ENCODE measurements at regions not wholly inside any gene's neighbourhood (a gene's known extent, or its start where the extent isn't known, plus 50 kb on each side); places are given as distances from the start of the nearest gene placed in this dataset.
"Not testable (repeated sequence)": the region's sequence is repeated elsewhere in the genome, so short reads cannot be mapped to it uniquely, and the experiment has no call there.

DNA sequence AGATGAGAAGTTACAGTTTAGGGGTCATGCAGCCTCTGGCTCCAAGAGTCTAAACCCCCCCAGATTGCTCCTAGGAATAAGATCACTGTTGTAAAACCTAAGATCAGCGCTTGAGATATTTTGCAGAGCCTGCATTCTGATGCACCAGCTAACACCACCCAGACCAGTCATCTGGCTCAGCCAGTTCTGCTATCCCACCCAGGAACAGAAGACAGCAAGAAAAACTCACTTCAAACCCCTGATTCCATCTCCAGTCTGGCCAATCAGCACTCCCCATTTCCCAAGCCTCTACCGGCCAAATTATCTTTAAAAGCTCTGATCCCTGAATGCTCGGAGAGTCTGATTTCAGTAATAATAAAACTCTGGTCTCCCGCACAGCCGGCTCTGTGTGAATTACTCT lies 158.6 kb downstream of the ZNF664 start:
- no peaks in the 10 kb centered on the region for H3K36me3 Mint-ChIP-seq (ENCODE audit: low read depth)
- DNase-seq (ENCODE audit: low read depth, low spot score), result no peak
- no peak for TF ChIP-seq CTCF (conservative IDR thresholded peaks at IDR 0.05)
- H3K27ac Mint-ChIP-seq (ENCODE audit: unreplicated experiment), result no peak overlapping the region
- H3K9me3 Mint-ChIP-seq, result no peaks in the 10 kb centered on the region
- peaks cover 22% of the 10 kb centered on the region for H3K4me1 Mint-ChIP-seq
- H3K27me3 Mint-ChIP-seq (ENCODE audit: low read depth), result no peaks in the 10 kb centered on the region
- H3K4me3 Mint-ChIP-seq, result no peak overlapping the region

GRCh38 chr12:124132530-124132929 lies 159.5 kb downstream of the ZNF664 start:
- TF ChIP-seq CTCF (conservative IDR thresholded peaks at IDR 0.05), result no peak
- H3K27me3 Mint-ChIP-seq (ENCODE audit: low read depth), result no peaks in the 10 kb centered on the region

GRCh38 chr12:124136796-124137195 lies 158.1 kb upstream of the RFLNA start:
- Mint-ChIP-seq H3K4me3 (no peak overlapping the region), H3K27ac (ENCODE audit: unreplicated experiment) (no peak overlapping the region), H3K4me1 (peaks cover 23% of the 10 kb centered on the region), H3K27me3 (ENCODE audit: low read depth) (no peaks in the 10 kb centered on the region), H3K36me3 (ENCODE audit: low read depth) (peaks cover 11% of the 10 kb centered on the region), H3K9me3 (peaks cover 7% of the 10 kb centered on the region)
- no peak for DNase-seq (ENCODE audit: low read depth, low spot score)
- no peak for TF ChIP-seq CTCF (conservative IDR thresholded peaks at IDR 0.05)

More at GRCh38 chr12:124132530-124132929, 159.5 kb downstream of the ZNF664 start:
- Mint-ChIP-seq H3K4me3 (no peak overlapping the region), H3K27ac (ENCODE audit: unreplicated experiment) (no peak overlapping the region), H3K36me3 (ENCODE audit: low read depth) (peaks cover 4% of the 10 kb centered on the region), H3K9me3 (no peaks in the 10 kb centered on the region), H3K4me1 (peaks cover 22% of the 10 kb centered on the region)
- no peak for DNase-seq (ENCODE audit: low read depth, low spot score)

GRCh38 chr12:124140944-124141486 lies 153.9 kb upstream of the RFLNA start:
- no peak for TF ChIP-seq CTCF (conservative IDR thresholded peaks at IDR 0.05)
- peaks cover 16% of the 10 kb centered on the region for H3K36me3 Mint-ChIP-seq (ENCODE audit: low read depth)
- H3K4me1 Mint-ChIP-seq, result peaks cover 31% of the 10 kb centered on the region
- no peak overlapping the region for H3K4me3 Mint-ChIP-seq
- H3K27ac Mint-ChIP-seq (ENCODE audit: unreplicated experiment), result peak overlapping the region; percentile 91
- no peaks in the 10 kb centered on the region for H3K27me3 Mint-ChIP-seq (ENCODE audit: low read depth)
- DNase-seq (ENCODE audit: low read depth, low spot score), result no peak
- H3K9me3 Mint-ChIP-seq, result peaks cover 18% of the 10 kb centered on the region

DNA sequence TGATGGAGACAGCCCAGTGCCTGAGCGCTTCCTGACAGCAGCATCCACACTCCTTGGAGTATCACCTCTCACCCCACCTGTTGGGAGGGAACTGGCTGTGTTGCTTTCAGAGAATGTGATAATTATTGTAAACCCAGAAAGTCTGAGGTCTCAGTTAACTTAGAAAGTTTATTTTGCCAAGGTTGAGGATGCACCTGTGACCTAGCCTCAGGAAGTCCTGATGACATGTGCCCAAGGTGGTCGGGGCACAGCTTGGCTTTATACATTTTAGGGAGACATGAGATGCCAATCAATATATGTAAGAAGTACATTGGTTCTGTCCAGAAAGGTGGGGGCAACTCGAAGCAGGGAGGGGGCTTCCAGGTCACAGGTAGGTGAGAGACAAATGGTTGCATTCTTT lies 153.3 kb upstream of the RFLNA start:
- H3K4me3 Mint-ChIP-seq; DNase-seq (ENCODE audit: low read depth, low spot score); H3K27me3 Mint-ChIP-seq (ENCODE audit: low read depth): not testable (repeated sequence)
- Mint-ChIP-seq H3K4me1 (peaks cover 31% of the 10 kb centered on the region), H3K9me3 (peaks cover 18% of the 10 kb centered on the region), H3K27ac (ENCODE audit: unreplicated experiment) (peak overlapping the region; percentile 91), H3K36me3 (ENCODE audit: low read depth) (peaks cover 16% of the 10 kb centered on the region)

- TF ChIP-seq CTCF (conservative IDR thresholded peaks at IDR 0.05), result no peak
- no peak overlapping the region for H3K4me3 Mint-ChIP-seq
- DNase-seq (ENCODE audit: low read depth, low spot score), result no peak
- H3K4me1 Mint-ChIP-seq, result peaks cover 37% of the 10 kb centered on the region
- no peaks in the 10 kb centered on the region for H3K27me3 Mint-ChIP-seq (ENCODE audit: low read depth)
- peaks cover 12% of the 10 kb centered on the region for H3K36me3 Mint-ChIP-seq (ENCODE audit: low read depth)
- H3K27ac Mint-ChIP-seq (ENCODE audit: unreplicated experiment), result no peak overlapping the region
- H3K9me3 Mint-ChIP-seq, result peaks cover 18% of the 10 kb centered on the region
Measured at GRCh38 chr12:124142395-124143035, 152.4 kb upstream of the RFLNA start.

Data from neural crest cell (in vitro differentiated cells).